Testis (tissue), 2 donors: ENCODE measurements at regions not wholly inside any gene's neighbourhood (a gene's known extent, or its start where the extent isn't known, plus 50 kb on each side); places are given as distances from the start of the nearest gene placed in this dataset.

Experiments used
- CTCF ChIP-seq, 3 experiments: fragments of 450-650 bp in 2 of 3; fragments of 200-600 bp in 1 of 3; sonication (generic) in 1 of 3; IDR thresholded peaks; one replicate each; pipeline ENCODE4 v1.5.1; 2016 to 2019; ENCODE audit warnings: antibody characterized with exemption in 3 of 3, mild to moderate bottlenecking in 2 of 3, moderate library complexity in 1 of 3
- POLR2A ChIP-seq: fragments of 450-650 bp; IDR thresholded peaks from one replicate; pipeline ENCODE4 v1.6.1; 2017; ENCODE audit warnings: antibody characterized with exemption, mild to moderate bottlenecking, moderate library complexity

DNA sequence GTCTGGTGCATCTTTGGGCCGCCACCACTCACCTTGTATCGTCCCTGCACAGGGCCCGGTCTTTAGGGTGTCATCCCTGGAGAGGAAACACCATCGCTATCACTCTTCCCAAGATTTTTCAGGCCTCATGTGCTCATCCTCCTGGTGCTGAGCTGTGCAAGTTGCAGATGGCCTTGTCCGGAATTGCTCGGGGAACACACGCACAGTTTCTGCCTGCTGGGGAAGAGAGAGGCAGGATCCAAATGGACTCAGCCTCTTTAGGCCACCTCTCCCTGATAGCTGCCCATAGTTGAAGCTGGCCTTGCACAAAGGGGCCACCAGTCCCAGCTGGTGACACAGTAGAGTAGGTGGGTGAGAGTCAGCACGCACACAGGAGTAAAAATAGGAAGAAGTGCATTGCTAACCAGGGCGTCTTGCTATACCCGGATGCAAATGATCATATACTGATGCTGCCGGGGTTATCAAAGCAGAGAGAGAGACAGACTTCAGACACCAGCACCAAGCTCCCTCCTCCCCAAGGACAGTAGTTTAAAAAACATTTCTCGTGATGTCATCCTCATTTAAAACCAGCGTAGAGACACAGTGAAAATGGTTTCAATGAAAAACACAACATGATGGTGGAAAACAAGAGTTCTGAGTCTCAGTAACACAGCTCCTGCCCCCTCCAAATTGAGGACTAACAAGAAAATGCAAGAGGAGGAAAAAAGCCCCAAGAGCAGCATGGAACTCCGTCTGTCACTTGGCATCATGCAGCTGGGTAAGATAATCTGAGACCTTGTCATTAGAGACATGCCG, 147.5 kb upstream of the NCK2 start:
- no peak for TF ChIP-seq CTCF (IDR thresholded peaks at IDR 0.05)
- no peak for TF ChIP-seq POLR2A
